Spleen (tissue), 11 donors: ENCODE measurements at regions not wholly inside any gene's neighbourhood (a gene's known extent, or its start where the extent isn't known, plus 50 kb on each side); places are given as distances from the start of the nearest gene placed in this dataset.

Experiments used
- DNase-seq: peaks from one replicate; pipeline ENCODE4 v3.0.0-alpha.2; 2020
- H3K27ac ChIP-seq, 8 donors: fragments of 200-600 bp; sonication (generic) in 7 of 8; 1 replicate in 4 of 8; 2 replicates in 4 of 8; pipeline versions ENCODE4 v1.5.0 to v1.8.0; 2016 to 2021; ENCODE audit warnings: inconsistent platforms in 4 of 8, mild to moderate bottlenecking in 4 of 8, moderate library complexity in 1 of 8
- H3K27me3 ChIP-seq, 7 donors: fragments of 200-600 bp; sonication (generic) in 6 of 7; replicated peaks in 1 of 7; 1 replicate in 4 of 7; 2 replicates in 3 of 7; pipeline versions ENCODE4 v1.5.0 to v1.8.0; 2016 to 2021; ENCODE audit warnings: inconsistent platforms in 3 of 7, mild to moderate bottlenecking in 1 of 7
- H3K36me3 ChIP-seq, 6 donors: fragments of 200-600 bp; sonication (generic) in 5 of 6; 1 replicate in 4 of 6; 2 replicates in 2 of 6; pipeline versions ENCODE4 v1.5.0 to v1.8.0; 2016 to 2021; ENCODE audit warnings: inconsistent platforms in 2 of 6
- H3K4me1 ChIP-seq, 6 donors: fragments of 200-600 bp; sonication (generic) in 5 of 6; 1 replicate in 3 of 6; 2 replicates in 3 of 6; pipeline versions ENCODE4 v1.5.0 to v1.8.0; 2016 to 2021; ENCODE audit warnings: inconsistent platforms in 3 of 6
- H3K4me3 ChIP-seq, 8 donors: fragments of 200-600 bp; sonication (generic) in 7 of 8; 1 replicate in 4 of 8; 2 replicates in 4 of 8; pipeline versions ENCODE4 v1.5.0 to v1.8.0; 2016 to 2021; ENCODE audit warnings: inconsistent platforms in 4 of 8, mild to moderate bottlenecking in 4 of 8, moderate library complexity in 2 of 8
- H3K9me3 ChIP-seq, 8 donors: fragments of 200-600 bp; sonication (generic) in 7 of 8; 1 replicate in 4 of 8; 2 replicates in 4 of 8; pipeline versions ENCODE4 v1.5.0 to v1.8.0; 2016 to 2021; ENCODE audit warnings: inconsistent platforms in 4 of 8
- CTCF ChIP-seq, 11 experiments: fragments of 200-600 bp in 7 of 11; fragments of 450-650 bp in 4 of 11; sonication (generic) in 4 of 11; IDR thresholded peaks in 8 of 11; conservative IDR thresholded peaks in 3 of 11; 1 replicate in 7 of 11; 2 replicates in 4 of 11; pipeline versions ENCODE4 v1.4.0 to v1.8.0; 2016 to 2021; ENCODE audit warnings: antibody characterized with exemption in 11 of 11, inconsistent platforms in 4 of 11, mild to moderate bottlenecking in 1 of 11
- POLR2A ChIP-seq, 3 donors: fragments of 450-650 bp; IDR thresholded peaks; one replicate each; pipeline ENCODE4 v1.5.1; 2017; ENCODE audit warnings: antibody characterized with exemption in 3 of 3, mild to moderate bottlenecking in 1 of 3
- POLR2AphosphoS5 ChIP-seq, 3 donors: sonication (generic); formaldehyde crosslinking; IDR thresholded peaks; one replicate each; pipeline ENCODE4 v1.5.1; 2017; ENCODE audit warnings: antibody characterized with exemption in 3 of 3
- WGBS, 5 donors: extraction: QIAGEN DNeasy Blood & Tissue Kit in 3 of 5; methylation state at CpG; one replicate each; pipeline versions ENCODE4 v1.1.5 to v1.1.7; 2013 to 2018; 5-methylcytosine and 5-hydroxymethylcytosine counted together
- intact Hi-C: fragments of 100-400 bp; cut with DNase I; formaldehyde crosslinking; loops from one replicate; pipeline ENCODE4 v1.15.0; 2023; ENCODE audit warnings: low total_unique reads
- donor health status: healthy with polysubstance abuse.
- donor health status: DM: no; HTN: no; CAD: no; lungs with moderate emphysema.
- donor health status: DM: no; HTN: no; CAD: no.
- donor health status: Bipolar disorder and iron deficiency.
- donor health status: healthy.
- donor health status: DM: no; HTN: no; CAD: no.
- donor health status: DM: yes; HTN: yes; CAD: no.

- no peak overlapping the region for H3K4me3 ChIP-seq
- no peak overlapping the region for H3K27ac ChIP-seq
- H3K36me3 ChIP-seq: no peaks in the 10 kb centered on the region
- H3K27me3 ChIP-seq: no peaks in the 10 kb centered on the region
- no peak for DNase-seq
- intact Hi-C loops: no loop called here
- TF ChIP-seq POLR2A (IDR thresholded peaks at IDR 0.05) (no peak), POLR2AphosphoS5 (IDR thresholded peaks at IDR 0.05) (no peak), CTCF (IDR thresholded peaks at IDR 0.05 in 8 of 11, conservative IDR thresholded peaks at IDR 0.05 in 3 of 11) (no peak)
- no peaks in the 10 kb centered on the region for H3K4me1 ChIP-seq
- no peaks in the 10 kb centered on the region for H3K9me3 ChIP-seq
Observed at GRCh38 chr6:104575536-104575935, 284.2 kb downstream of the HACE1 start.

- DNase-seq: no peak
- intact Hi-C loops: no loop called here
- no peak for TF ChIP-seq POLR2A (IDR thresholded peaks at IDR 0.05)
- TF ChIP-seq POLR2AphosphoS5 (IDR thresholded peaks at IDR 0.05): no peak
- TF ChIP-seq CTCF (IDR thresholded peaks at IDR 0.05 in 8 of 11, conservative IDR thresholded peaks at IDR 0.05 in 3 of 11): no peak
Observed at GRCh38 chr6:104574135-104574750, 285.5 kb downstream of the HACE1 start.

GRCh38 chr6:104573350-104573749, 286.4 kb downstream of the HACE1 start:
- DNase-seq: no peak
- H3K9me3 ChIP-seq: peaks cover 0 to 7% (median 0%) of the 10 kb centered on the region in 8 donors
- H3K4me3 ChIP-seq: no peak overlapping the region
- intact Hi-C loops: no loop called here
- H3K36me3 ChIP-seq: no peaks in the 10 kb centered on the region
- no peaks in the 10 kb centered on the region for H3K27me3 ChIP-seq
- H3K27ac ChIP-seq: no peak overlapping the region
- TF ChIP-seq POLR2A (IDR thresholded peaks at IDR 0.05) (no peak), POLR2AphosphoS5 (IDR thresholded peaks at IDR 0.05) (no peak), CTCF (IDR thresholded peaks at IDR 0.05 in 8 of 11, conservative IDR thresholded peaks at IDR 0.05 in 3 of 11) (no peak)
- WGBS, 5 donors: 81 to 92% (median 88%) methylated on average over 3 of the region's 3 CpGs
- no peaks in the 10 kb centered on the region for H3K4me1 ChIP-seq

More at GRCh38 chr6:104574135-104574750, 285.5 kb downstream of the HACE1 start:
- Histone ChIP-seq H3K27ac (no peak overlapping the region), H3K27me3 (no peaks in the 10 kb centered on the region), H3K4me3 (no peak overlapping the region), H3K4me1 (no peaks in the 10 kb centered on the region), H3K9me3 (peaks cover 0 to 7% (median 0%) of the 10 kb centered on the region in 8 donors), H3K36me3 (no peaks in the 10 kb centered on the region)
- WGBS, 5 donors: 83 to 97% (median 92%) methylated on average over 1 of the region's 1 CpG

GRCh38 chr6:104572901-104573300, 286.8 kb downstream of the HACE1 start:
- Histone ChIP-seq H3K36me3 (no peaks in the 10 kb centered on the region), H3K4me3 (no peak overlapping the region), H3K27ac (no peak overlapping the region), H3K9me3 (peaks cover 0 to 7% (median 0%) of the 10 kb centered on the region in 8 donors), H3K27me3 (no peaks in the 10 kb centered on the region), H3K4me1 (no peaks in the 10 kb centered on the region)
- intact Hi-C loops: no loop called here
- 51 to 83% (median 68%) methylated on average over 4 of the region's 4 CpGs for WGBS, 5 donors
- DNase-seq: no peak
- TF ChIP-seq POLR2A (IDR thresholded peaks at IDR 0.05) (no peak), POLR2AphosphoS5 (IDR thresholded peaks at IDR 0.05) (no peak), CTCF (IDR thresholded peaks at IDR 0.05 in 8 of 11, conservative IDR thresholded peaks at IDR 0.05 in 3 of 11) (no peak)
